IPS DF 19.7 (cell line): ENCODE measurements at regions not wholly inside any gene's neighbourhood (a gene's known extent, or its start where the extent isn't known, plus 50 kb on each side); places are given as distances from the start of the nearest gene placed in this dataset.
"Not testable (repeated sequence)": the region's sequence is repeated elsewhere in the genome, so short reads cannot be mapped to it uniquely, and the experiment has no call there.

Source experiments
- DNase-seq: peaks from one replicate; pipeline ENCODE4 v3.0.0-alpha.2; 2013; ENCODE audit warnings: low read depth, low spot score

DNA sequence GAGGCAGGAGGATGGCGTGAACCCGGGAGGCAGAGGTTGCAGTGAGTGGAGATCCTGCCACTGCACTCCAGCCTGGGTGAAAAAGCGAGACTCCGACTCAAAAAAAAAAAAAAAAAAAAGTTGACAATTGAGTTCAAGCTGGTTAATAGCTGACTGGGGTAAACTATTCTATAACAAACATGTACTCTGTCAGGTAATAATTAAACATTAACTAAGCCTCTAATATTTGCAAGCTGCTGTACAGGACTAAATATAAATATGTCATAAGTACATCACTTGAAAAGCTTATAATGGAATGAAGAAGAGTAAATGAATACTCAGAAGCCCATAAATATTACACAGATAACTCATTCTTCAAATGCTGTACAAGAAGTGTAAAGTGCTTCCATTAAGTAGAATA, 190.4 kb upstream of the CRIM1 start:
- no peak for DNase-seq

- DNase-seq = no peak
Observed at GRCh38 chr2:36163520-36164254, 191.9 kb upstream of the CRIM1 start.

GRCh38 chr2:36157093-36157492, 198.5 kb upstream of the CRIM1 start:
- not testable (repeated sequence) for DNase-seq

- no peak for DNase-seq
Observed at GRCh38 chr2:36147670-36148390, 207.7 kb upstream of the CRIM1 start.

- no peak for DNase-seq
Observed at GRCh38 chr2:36146765-36147164, 208.8 kb upstream of the CRIM1 start.

GRCh38 chr2:36140391-36140790, 215.2 kb upstream of the CRIM1 start:
- no peak for DNase-seq

- DNase-seq = no peak
Observed at GRCh38 chr2:36137612-36138011, 218.0 kb upstream of the CRIM1 start.

GRCh38 chr2:36134281-36134680, 221.3 kb upstream of the CRIM1 start:
- DNase-seq = no peak

- no peak for DNase-seq
Observed at GRCh38 chr2:36128359-36128758, 227.2 kb upstream of the CRIM1 start.

DNA sequence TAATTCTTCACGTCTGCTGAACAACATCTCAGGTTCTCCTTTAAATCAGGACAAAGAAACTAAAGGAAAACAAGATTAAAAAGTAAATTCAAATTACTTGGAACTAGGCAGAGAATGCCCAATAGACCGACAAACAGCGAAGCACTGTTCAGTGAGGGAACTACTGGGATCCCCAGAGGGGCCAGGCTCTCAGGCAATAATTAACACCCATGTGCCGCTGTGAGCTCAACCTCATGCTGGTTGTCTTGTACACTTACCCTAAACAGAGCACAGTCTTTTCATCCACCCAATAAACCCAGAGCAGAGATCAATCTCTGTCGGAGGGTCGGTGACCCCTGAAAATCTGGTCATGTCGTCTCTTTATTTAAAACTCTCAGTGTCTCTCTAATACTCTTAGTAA, 229.9 kb upstream of the CRIM1 start:
- no peak for DNase-seq

- no peak for DNase-seq
Observed at GRCh38 chr2:36123995-36124394, 231.6 kb upstream of the CRIM1 start.

DNA sequence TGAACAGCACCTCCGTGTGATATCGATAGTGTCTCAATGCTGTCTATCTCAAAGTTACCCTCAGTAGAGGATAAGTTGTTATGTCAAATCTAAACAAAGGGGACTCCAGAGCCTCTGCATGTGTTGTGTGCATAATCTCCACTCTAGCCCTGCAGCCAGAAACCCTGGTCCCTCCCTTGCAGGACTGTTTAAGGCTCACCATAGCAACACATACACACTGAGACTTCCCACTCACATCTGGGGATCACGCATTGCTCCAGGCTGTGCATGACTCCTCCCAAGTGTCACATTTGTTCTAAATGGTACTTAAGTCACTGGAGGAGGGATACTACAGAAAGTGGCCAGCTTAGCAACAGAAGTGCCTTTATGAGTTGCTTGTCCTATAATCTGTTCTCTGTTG, 258.6 kb upstream of the CRIM1 start:
- no peak for DNase-seq

DNA sequence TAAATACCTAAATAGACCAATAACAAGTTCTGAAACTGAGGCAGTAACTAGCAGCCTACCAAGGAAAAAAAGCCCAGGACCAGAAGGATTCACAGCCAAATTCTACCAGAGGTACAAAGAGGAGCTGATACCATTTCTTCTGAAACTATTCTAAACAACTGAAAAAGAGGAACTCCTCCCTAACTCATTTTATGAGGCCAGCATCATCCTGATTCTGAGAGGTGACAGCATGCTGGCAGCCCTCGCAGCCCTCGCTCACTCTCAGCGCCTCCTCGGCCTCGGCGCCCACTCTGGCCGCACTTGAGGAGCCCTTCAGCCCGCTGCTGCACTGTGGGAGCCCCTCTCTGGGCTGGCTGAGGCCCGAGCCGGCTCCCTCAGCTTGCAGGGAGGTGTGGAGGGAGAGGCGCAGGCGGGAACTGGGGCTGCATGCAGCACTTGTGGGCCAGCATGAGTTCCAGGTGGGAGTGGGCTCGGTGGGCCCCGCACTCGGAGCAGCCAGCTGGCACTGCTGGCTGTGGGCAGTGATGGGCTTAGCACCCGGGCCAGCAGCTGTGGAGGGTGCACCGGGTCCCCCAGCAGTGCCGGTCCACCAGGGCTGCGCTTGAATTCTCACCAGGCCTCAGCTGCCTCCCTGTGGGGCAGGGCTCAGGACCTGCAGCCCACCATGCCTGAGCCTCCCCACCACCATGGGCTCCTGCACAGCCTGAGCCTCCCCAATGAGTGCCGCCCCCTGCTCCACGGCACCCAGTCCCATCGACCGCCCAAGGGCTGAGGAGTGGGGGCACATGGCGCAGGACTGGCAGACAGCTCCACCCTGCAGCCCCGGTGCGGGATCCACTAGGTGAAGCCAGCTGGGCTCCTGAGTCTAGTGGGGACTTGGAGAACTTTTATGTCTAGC, 263.5 kb upstream of the CRIM1 start:
- not testable (repeated sequence) for DNase-seq

DNA sequence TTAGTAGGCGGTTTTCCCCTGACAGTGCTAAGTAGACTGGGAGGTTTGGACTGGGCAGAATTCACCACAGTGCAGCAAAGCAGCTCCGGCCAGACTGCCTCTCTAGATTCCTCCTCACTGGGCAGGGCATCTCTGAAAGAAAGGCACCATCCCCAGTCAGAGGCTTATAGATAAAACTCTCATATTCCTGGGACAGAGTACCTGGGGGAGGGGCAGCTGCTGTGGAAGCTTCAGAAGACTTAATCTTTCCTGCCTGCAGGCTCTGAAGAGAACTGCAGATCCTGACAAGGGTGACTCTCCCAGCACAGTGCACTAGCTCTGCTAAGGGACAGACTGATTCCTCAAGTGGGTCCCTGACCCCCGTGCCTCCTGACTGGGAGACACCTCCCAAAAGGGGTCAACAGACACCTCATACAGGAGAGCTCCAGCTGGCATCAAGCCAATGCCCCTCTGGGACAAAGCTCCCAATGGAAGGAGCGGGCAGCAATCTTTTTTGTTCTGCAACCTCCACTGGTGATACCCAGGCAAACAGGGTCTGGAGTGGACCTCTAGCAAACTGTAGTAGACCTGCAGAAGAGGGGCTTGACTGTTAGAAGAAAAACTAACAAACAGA, 266.8 kb upstream of the CRIM1 start:
- DNase-seq = no peak

DNA sequence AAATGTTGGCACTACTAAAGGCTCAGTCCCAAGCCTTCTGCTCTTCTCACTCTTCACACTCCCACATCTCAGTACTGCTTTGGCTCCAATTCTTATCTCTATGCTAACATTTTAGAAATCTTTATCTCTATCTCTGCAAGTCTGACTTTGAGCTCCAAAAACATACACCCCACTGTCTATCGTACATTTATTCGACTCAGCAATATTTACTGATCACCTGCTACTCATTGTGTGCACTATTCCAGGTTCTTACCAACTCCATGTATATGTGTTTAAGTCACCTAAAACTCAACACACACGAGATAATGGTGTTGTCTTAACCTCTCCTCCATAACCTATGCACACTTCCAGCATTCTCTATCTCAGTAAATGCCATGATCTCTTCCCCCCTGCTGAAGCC, 268.2 kb upstream of the CRIM1 start:
- DNase-seq = no peak

GRCh38 chr2:36079793-36080192, 275.8 kb upstream of the CRIM1 start:
- no peak for DNase-seq

DNA sequence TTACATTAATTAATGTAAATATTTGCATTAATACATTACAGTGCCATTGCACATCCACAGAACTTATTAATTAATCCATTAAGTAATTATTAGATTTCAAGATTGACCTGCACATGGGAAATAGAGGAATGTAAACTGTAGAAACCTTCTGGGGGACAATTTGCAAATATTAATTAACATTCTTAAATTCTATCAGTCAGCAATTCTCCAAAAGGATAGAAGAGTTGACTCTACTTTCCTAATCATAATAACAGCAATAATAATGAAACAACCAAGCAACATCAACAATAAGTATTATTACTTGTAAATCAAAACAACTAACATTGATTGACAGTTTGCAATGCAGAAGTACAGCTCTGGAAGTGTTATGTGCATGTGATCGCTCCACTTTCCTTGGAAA, 281.6 kb upstream of the CRIM1 start:
- DNase-seq = no peak

- no peak for DNase-seq
Observed at GRCh38 chr2:36071698-36072097, 283.9 kb upstream of the CRIM1 start.

DNA sequence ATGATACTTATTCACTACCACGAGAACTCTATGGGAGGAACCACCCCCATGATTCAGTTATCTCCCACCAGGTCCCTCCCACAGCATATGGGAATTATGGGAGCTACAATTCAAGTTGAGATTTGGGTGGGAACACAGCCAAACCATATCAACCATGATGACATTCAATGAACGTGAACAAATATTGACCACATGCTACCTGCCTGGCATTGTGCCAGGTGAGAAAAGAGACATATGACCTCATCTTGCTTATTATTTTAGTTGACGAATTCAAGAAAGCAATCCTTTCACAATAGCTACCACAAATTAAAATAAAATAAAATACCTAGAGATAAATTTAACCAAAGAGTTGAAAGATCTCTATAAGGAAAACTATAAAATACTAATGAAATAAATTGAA, 286.5 kb upstream of the CRIM1 start:
- DNase-seq = no peak

DNA sequence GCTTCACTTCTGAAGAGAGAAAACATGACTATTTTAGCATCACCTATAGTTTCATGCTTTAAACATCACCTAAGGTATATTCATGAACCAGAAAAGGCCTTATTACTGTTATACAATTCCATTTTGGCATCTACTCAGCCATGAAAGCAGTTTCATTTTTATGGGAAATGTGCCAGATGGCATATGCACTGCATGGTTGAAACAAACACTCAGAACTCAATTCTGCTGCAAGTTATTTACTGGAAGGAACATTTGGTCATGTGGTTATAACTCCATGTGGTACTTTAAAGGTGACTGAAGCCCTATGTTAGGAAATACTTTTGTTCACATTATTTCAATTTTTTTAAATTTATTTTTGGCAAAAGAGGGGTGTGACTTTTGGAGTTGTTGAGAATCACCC, 287.5 kb upstream of the CRIM1 start:
- no peak for DNase-seq

DNA sequence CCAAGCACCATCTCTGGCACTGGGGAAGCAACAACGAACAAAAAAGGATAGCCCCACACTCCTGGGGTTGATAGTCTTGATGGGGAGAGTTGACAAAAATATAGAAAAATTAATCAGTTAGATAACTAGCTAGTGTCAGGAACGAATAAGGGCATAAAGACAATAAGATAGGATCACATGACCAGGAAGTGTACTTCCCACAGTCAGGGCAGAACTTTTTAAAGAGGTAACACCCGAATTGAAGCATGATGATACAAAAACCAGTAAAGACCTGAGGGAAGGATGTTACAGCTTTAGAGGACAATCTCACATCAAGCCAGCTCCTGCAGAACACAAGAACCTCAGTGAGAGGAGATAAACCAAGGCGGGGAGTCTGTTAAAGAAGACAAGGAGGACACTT, 295.4 kb upstream of the CRIM1 start:
- no peak for DNase-seq

DNA sequence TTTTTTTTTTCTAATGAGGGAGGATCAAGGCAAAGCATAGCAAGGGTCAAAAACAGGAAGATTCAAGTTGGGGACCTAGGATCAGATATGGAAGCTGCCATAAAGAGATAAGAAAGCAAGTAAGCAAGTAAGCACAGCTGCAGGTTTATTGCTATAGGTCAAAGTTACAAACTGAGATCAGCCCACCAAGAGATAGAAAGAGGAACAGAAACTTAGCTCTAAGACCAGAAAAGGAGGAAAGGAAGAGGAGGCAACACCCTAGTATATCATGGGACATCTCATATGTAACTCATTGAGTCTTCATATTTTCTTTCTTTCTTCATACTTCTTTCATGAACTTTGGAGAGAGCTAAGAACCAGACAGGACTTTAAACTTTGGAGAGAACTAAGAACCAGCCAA, 295.9 kb upstream of the CRIM1 start:
- DNase-seq = no peak
